Trophoblast cell (in vitro differentiated cells and primary cell): ENCODE measurements at regions not wholly inside any gene's neighbourhood (a gene's known extent, or its start where the extent isn't known, plus 50 kb on each side); places are given as distances from the start of the nearest gene placed in this dataset.

Experiments used
- DNase-seq, 2 donors: peaks; one replicate each; pipeline ENCODE4 v3.0.0-alpha.2; 2016
- H2AFZ ChIP-seq: 2 replicates; pipeline ENCODE4 v1.6.1; 2013; ENCODE audit warnings: low read length, moderate library complexity, mild to moderate bottlenecking; ENCODE audit not compliant: insufficient read depth, poor library complexity
- H2AK5ac ChIP-seq: 2 replicates; pipeline ENCODE4 v1.6.1; 2013; ENCODE audit warnings: mild to moderate bottlenecking, low read length
- H2BK120ac ChIP-seq: 2 replicates; pipeline ENCODE4 v1.6.1; 2013; ENCODE audit warnings: low read length, mild to moderate bottlenecking, moderate library complexity; ENCODE audit not compliant: insufficient read depth, poor library complexity
- H2BK12ac ChIP-seq: 2 replicates; pipeline ENCODE4 v1.6.1; 2013; ENCODE audit warnings: mild to moderate bottlenecking, low read length, moderate library complexity
- H2BK5ac ChIP-seq: 2 replicates; pipeline ENCODE4 v1.6.1; 2013; ENCODE audit warnings: low read length, low read depth, moderate library complexity, mild to moderate bottlenecking; ENCODE audit not compliant: poor library complexity
- H3K14ac ChIP-seq: 2 replicates; pipeline ENCODE4 v1.6.1; 2013; ENCODE audit warnings: mild to moderate bottlenecking, low read length
- H3K18ac ChIP-seq: 2 replicates; pipeline ENCODE4 v1.6.1; 2013; ENCODE audit warnings: mild to moderate bottlenecking, low read length
- H3K23ac ChIP-seq: 2 replicates; pipeline ENCODE4 v1.6.1; 2013; ENCODE audit warnings: low read length
- H3K27ac ChIP-seq: 2 replicates; pipeline ENCODE4 v1.5.1; 2013; ENCODE audit warnings: low read depth, mild to moderate bottlenecking, inconsistent platforms, low read length, moderate library complexity
- H3K27me3 ChIP-seq: 2 replicates; pipeline ENCODE4 v1.6.1; 2013; ENCODE audit warnings: inconsistent platforms, mild to moderate bottlenecking, low read length, moderate library complexity; ENCODE audit not compliant: insufficient read depth
- H3K36me3 ChIP-seq, 2 experiments: 1 replicate in 1 of 2; 2 replicates in 1 of 2; pipeline ENCODE4 v1.6.1; 2013; ENCODE audit warnings: low read length in 2 of 2, mild to moderate bottlenecking in 2 of 2, moderate library complexity in 1 of 2; ENCODE audit not compliant: insufficient read depth in 2 of 2, control insufficient read depth in 1 of 2
- H3K4ac ChIP-seq: 2 replicates; pipeline ENCODE4 v1.6.1; 2013; ENCODE audit warnings: low read depth, mild to moderate bottlenecking, low read length, moderate library complexity
- H3K4me1 ChIP-seq, 2 experiments: 1 replicate in 1 of 2; 2 replicates in 1 of 2; pipeline ENCODE4 v1.6.1; 2013; ENCODE audit warnings: low read length in 2 of 2, mild to moderate bottlenecking in 2 of 2, moderate library complexity in 1 of 2; ENCODE audit not compliant: insufficient read depth in 2 of 2, control insufficient read depth in 1 of 2
- H3K4me2 ChIP-seq: 2 replicates; pipeline ENCODE4 v1.6.1; 2013; ENCODE audit warnings: inconsistent platforms, mild to moderate bottlenecking, low read length, moderate library complexity
- H3K4me3 ChIP-seq: 2 replicates; pipeline ENCODE4 v1.5.1; 2013; ENCODE audit warnings: mild to moderate bottlenecking, low read depth, low read length, inconsistent platforms
- H3K79me1 ChIP-seq: one replicate; pipeline ENCODE4 v1.6.1; 2013; ENCODE audit warnings: low read length
- H3K79me2 ChIP-seq: 2 replicates; pipeline ENCODE4 v1.6.1; 2013; ENCODE audit warnings: low read length, mild to moderate bottlenecking; ENCODE audit not compliant: control insufficient read depth, insufficient read depth, poor library complexity
- H3K9ac ChIP-seq: 2 replicates; pipeline ENCODE4 v1.6.1; 2013; ENCODE audit warnings: mild to moderate bottlenecking, low read length
- H3K9me3 ChIP-seq: 2 replicates; pipeline ENCODE4 v1.6.1; 2013; ENCODE audit warnings: low read depth, mild to moderate bottlenecking, control low read depth, inconsistent platforms, low read length; ENCODE audit not compliant: insufficient read depth
- H4K12ac ChIP-seq: 2 replicates; pipeline ENCODE4 v1.6.1; 2013; ENCODE audit warnings: low read depth, mild to moderate bottlenecking, low read length, moderate library complexity
- H4K8ac ChIP-seq: 2 replicates; pipeline ENCODE4 v1.6.1; 2013; ENCODE audit warnings: low read depth, mild to moderate bottlenecking, low read length, moderate library complexity
- H4K91ac ChIP-seq: one replicate; pipeline ENCODE4 v1.6.1; 2013; ENCODE audit warnings: low read depth, mild to moderate bottlenecking, low read length, moderate library complexity
- WGBS: extraction: QIAGEN DNeasy Blood & Tissue Kit; methylation state at CpG from one replicate; pipeline ENCODE4 v1.1.7; 2013; ENCODE audit warnings: missing lambda C conversion rate; ENCODE audit not compliant: insufficient read length, insufficient coverage; ENCODE audit errors: extremely low coverage; 5-methylcytosine and 5-hydroxymethylcytosine counted together

- no peak overlapping the region for H3K4me2 ChIP-seq
- H2AFZ ChIP-seq: no peak overlapping the region
- H3K4me3 ChIP-seq: no peak overlapping the region
- H2BK12ac ChIP-seq: no peak overlapping the region
- H4K8ac ChIP-seq: no peak overlapping the region
- H3K9ac ChIP-seq: no peak overlapping the region
- H4K12ac ChIP-seq: no peak overlapping the region
- WGBS: no CpG with 5 or more reads among the region's 3 CpGs
- H2AK5ac ChIP-seq: no peak overlapping the region
- no peaks in the 10 kb centered on the region for H3K79me2 ChIP-seq
- H3K23ac ChIP-seq: no peak overlapping the region
- no peak for DNase-seq
- no peaks in the 10 kb centered on the region for H3K79me1 ChIP-seq
- no peaks in the 10 kb centered on the region for H3K27me3 ChIP-seq
- H3K36me3 ChIP-seq: no peaks in the 10 kb centered on the region
- no peak overlapping the region for H3K14ac ChIP-seq
- no peak overlapping the region for H3K4ac ChIP-seq
- H3K9me3 ChIP-seq: no peaks in the 10 kb centered on the region
- H3K27ac ChIP-seq: no peak overlapping the region
- H3K4me1 ChIP-seq: no peaks in the 10 kb centered on the region
- H4K91ac ChIP-seq: no peak overlapping the region
- no peak overlapping the region for H2BK120ac ChIP-seq
- H3K18ac ChIP-seq: no peak overlapping the region
- H2BK5ac ChIP-seq: no peak overlapping the region
Observed at GRCh38 chrX:125778261-125778660, 387.8 kb downstream of the DCAF12L2 start.

GRCh38 chrX:125782184-125782583, 383.9 kb downstream of the DCAF12L2 start:
- Histone ChIP-seq H2BK120ac (no peak overlapping the region), H2BK5ac (no peak overlapping the region), H2AK5ac (no peak overlapping the region), H3K4me3 (no peak overlapping the region), H3K27ac (no peak overlapping the region), H3K27me3 (no peaks in the 10 kb centered on the region), H4K12ac (no peak overlapping the region), H3K9ac (no peak overlapping the region), H3K79me2 (no peaks in the 10 kb centered on the region), H3K4me1 (no peaks in the 10 kb centered on the region), H3K4ac (no peak overlapping the region), H3K36me3 (no peaks in the 10 kb centered on the region), H4K8ac (no peak overlapping the region), H2BK12ac (no peak overlapping the region), H3K23ac (no peak overlapping the region), H3K79me1 (no peaks in the 10 kb centered on the region), H4K91ac (no peak overlapping the region), H2AFZ (no peak overlapping the region), H3K9me3 (no peaks in the 10 kb centered on the region), H3K18ac (no peak overlapping the region), H3K14ac (no peak overlapping the region), H3K4me2 (no peak overlapping the region)
- DNase-seq: no peak
- WGBS: no CpG with 5 or more reads among the region's 2 CpGs

- H3K4me1 ChIP-seq: no peaks in the 10 kb centered on the region
- WGBS: no CpG with 5 or more reads among the region's 2 CpGs
- no peak overlapping the region for H2AK5ac ChIP-seq
- no peaks in the 10 kb centered on the region for H3K36me3 ChIP-seq
- H2BK12ac ChIP-seq: no peak overlapping the region
- H3K4ac ChIP-seq: no peak overlapping the region
- H4K12ac ChIP-seq: no peak overlapping the region
- H3K9ac ChIP-seq: no peak overlapping the region
- H2BK120ac ChIP-seq: no peak overlapping the region
- no peak overlapping the region for H3K18ac ChIP-seq
- H4K91ac ChIP-seq: no peak overlapping the region
- H3K9me3 ChIP-seq: no peaks in the 10 kb centered on the region
- H4K8ac ChIP-seq: no peak overlapping the region
- no peak overlapping the region for H2BK5ac ChIP-seq
- no peak for DNase-seq
- H3K27me3 ChIP-seq: no peaks in the 10 kb centered on the region
- H3K23ac ChIP-seq: no peak overlapping the region
- no peak overlapping the region for H3K4me2 ChIP-seq
- no peak overlapping the region for H3K27ac ChIP-seq
- H3K79me2 ChIP-seq: no peaks in the 10 kb centered on the region
- H3K79me1 ChIP-seq: no peaks in the 10 kb centered on the region
- no peak overlapping the region for H3K4me3 ChIP-seq
- no peak overlapping the region for H2AFZ ChIP-seq
- H3K14ac ChIP-seq: no peak overlapping the region
Observed at GRCh38 chrX:125786316-125786715, 379.8 kb downstream of the DCAF12L2 start.

GRCh38 chrX:125791787-125792186, 374.3 kb downstream of the DCAF12L2 start:
- H3K4ac ChIP-seq: no peak overlapping the region
- H4K12ac ChIP-seq: no peak overlapping the region
- H3K23ac ChIP-seq: no peak overlapping the region
- H2BK120ac ChIP-seq: no peak overlapping the region
- DNase-seq: no peak
- H3K27me3 ChIP-seq: no peaks in the 10 kb centered on the region
- no peak overlapping the region for H4K8ac ChIP-seq
- no peak overlapping the region for H3K18ac ChIP-seq
- H2BK5ac ChIP-seq: no peak overlapping the region
- no peaks in the 10 kb centered on the region for H3K79me1 ChIP-seq
- H3K4me2 ChIP-seq: no peak overlapping the region
- H3K4me3 ChIP-seq: no peak overlapping the region
- no peak overlapping the region for H2BK12ac ChIP-seq
- H3K4me1 ChIP-seq: no peaks in the 10 kb centered on the region
- no peak overlapping the region for H2AK5ac ChIP-seq
- H3K9ac ChIP-seq: no peak overlapping the region
- H3K9me3 ChIP-seq: no peaks in the 10 kb centered on the region
- H3K79me2 ChIP-seq: no peaks in the 10 kb centered on the region
- no peak overlapping the region for H3K14ac ChIP-seq
- no peak overlapping the region for H3K27ac ChIP-seq
- H3K36me3 ChIP-seq: no peaks in the 10 kb centered on the region
- no CpG with 5 or more reads among the region's 4 CpGs for WGBS
- H4K91ac ChIP-seq: no peak overlapping the region
- no peak overlapping the region for H2AFZ ChIP-seq
